NCI-H1694 treated with DMSO at 0.1 percent for 48 hours (cell line): ENCODE measurements at regions not wholly inside any gene's neighbourhood (a gene's known extent, or its start where the extent isn't known, plus 50 kb on each side); places are given as distances from the start of the nearest gene placed in this dataset.

ENCODE experiments used
- DNase-seq: peaks from one replicate; lab custom pipeline; 2025; lab: John Stamatoyannopoulos, UW

DNA sequence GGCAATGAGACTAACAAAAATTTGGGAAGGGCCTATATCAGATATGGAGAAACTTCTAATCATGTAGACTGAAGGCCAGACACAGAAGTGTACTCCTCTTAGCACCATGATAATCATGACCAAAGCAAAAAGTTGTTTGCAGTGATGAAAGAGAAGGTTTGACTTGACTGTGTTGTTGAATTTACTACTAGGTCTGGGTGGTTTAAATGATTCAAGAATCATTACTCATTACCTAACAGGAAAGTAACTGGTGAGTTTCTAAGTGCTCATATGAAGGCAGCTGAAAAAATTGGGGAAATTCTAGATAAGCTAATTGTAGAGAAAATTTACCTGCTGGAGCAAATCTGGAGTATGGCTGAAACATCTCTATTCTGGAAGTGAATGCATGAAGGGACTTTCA lies 451.5 kb upstream of the SORCS1 start:
- no peak for DNase-seq

DNA sequence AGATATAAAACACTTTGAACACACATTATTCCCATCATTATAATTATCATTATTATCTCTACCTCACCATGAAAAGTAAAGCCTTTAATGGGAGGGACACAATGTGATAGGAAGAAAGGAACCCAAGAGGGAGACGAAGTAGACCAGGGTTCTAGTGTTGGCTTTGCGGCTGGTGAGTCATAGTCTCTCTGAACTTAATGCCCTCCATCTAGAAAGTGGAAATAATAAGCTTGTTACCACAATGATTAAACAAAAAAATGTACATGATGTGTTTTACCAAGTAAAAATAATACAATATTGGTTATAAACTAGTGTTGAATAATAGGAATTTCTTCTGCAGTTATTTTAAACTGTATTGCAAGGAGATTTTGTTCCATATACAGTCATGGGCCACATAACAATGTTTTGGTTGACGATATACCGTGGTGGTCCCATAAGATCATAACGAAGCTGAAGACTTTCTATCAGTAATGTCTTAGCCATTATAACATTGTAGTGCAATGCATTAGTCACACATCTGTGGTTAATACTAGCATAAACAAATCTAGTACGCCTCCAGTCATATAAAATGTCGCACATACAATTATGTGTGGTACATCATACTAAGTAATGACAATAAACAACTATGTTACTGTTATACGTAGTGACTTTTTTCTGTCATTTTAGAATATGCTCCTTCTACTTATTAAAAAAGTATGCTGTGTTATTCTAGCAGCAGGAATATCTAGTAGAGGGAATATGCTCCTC lies 450.6 kb upstream of the SORCS1 start:
- DNase-seq = no peak

DNA sequence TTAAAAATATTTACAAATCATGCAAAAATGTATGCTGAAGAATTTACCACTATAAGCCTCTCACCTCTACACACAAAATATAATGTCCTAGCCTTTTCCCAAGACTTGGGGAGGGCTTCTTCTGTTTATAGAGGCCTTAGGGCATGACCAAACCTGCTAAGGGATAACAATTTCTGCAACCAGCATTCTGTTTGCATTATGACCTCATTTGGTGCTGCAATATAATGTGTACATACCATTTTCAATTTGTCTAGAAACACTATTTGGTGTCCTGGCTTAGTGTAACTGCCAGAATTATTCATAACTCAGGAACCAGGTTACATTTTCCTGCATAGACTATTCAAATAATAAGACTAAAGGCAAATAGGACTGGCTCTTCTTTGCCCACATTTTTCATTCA lies 446.6 kb upstream of the SORCS1 start:
- DNase-seq = no peak

DNA sequence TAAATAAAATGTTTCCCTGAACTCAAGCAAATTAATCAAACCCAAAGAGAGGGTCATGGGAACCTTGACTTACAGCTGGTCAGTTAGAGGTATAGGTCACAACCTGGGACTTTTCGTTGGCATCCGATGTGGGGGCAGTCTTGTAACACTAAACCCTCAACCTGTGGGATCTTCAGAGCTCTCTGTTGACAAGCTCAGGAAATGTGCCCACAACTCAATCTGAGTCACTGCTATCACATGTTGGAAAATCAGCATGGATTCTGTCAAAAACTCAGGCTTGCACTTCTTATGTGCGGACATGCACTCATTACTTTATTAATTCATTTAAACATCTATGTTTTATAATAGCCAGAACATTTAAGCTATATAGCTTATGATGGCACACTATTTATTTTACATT lies 424.6 kb upstream of the SORCS1 start:
- no peak for DNase-seq

DNA sequence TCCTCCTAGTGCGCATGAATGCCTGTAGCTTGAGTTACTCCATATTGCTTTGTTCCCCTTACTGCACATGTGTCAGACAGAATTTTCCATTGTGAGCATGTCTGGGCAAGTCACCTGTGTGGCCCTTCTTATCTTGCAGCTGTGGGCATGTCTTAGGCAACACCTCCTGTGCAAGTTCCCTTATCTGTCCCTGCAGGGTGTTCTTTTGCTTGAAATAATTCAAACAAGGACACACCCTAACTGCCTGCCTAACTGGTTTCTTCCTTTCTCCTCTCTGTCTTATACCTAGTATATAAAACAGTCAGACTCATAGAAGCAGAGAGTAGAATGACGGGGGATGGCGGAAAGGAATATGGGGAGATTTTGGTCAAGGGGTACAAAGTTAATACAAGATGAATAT lies 421.1 kb upstream of the SORCS1 start:
- no peak for DNase-seq

DNA sequence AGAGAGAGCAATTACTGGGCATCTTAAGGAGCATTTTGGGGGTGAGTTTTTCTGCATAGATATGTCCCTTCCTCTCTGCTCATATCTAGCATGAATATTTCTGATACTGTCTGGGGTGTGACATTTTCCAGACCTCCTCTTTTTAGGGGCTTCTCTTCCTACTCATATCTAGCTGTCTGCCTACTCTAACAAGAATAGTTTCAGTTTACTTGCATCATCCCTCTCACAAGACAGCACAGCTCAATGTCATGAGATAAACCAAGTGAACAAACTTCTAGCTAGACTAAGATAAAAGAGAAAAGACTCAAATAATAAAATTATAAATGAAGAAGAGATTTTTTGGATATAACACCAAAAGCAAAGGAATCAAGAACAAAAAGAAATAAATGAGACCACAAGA lies 419.5 kb upstream of the SORCS1 start:
- no peak for DNase-seq

DNA sequence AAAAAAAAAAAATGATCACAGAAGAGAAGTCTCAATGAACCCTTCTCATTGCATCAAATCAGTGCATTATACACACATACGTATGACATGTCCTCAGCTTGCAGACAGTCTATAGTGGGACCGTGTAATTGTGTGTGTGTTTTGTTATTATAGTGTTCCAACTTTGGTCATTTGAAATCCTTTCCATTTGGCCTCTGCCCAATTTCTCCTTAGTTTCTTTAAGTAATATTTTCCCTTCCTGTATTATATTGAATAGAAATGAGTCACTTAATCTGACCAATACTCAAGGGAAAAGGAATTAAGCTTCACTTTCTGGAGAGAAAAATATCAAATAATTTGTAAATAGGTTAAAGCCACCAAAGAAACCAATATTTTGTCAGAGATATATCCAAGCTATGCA lies 415.5 kb upstream of the SORCS1 start:
- DNase-seq = no peak

DNA sequence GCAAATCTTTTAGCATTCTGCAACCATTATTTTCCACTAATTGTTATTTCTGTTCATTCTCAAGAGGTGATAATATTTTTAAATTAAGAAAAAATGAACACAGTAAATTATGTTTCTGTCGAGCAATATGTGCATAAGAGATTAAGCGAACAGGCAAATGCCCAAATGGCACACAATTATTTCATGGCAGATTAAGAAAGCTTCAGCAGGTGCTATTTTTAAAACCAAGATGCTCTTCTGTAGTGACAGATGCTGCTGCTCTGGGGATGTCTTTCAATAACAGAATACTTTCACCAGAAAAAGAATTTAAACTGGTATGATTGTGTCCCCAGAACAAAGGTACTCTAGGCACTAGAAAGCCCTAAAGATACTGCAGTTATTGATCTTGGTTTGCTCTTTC lies 412.7 kb upstream of the SORCS1 start:
- DNase-seq = peak; percentile 67

DNA sequence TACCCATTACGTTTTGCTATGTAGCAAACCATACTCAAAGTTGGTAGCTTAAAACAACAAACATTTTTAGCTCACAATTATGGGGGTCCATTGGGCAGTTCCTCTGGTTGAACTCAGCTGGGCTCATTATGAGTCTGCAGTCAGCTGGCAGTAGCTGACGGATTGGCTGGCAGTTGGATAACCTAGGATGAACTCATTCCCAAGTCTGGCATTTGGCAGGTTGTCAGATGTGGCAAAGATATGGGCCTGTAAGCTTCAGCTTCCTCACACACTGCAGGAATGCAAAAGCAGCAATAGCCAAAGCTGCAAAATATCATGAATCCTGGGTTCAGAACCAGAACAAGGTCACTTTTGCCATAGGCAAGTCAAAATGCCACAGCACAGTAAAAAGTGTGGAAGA lies 412.2 kb upstream of the SORCS1 start:
- peak; percentile 61 for DNase-seq

DNA sequence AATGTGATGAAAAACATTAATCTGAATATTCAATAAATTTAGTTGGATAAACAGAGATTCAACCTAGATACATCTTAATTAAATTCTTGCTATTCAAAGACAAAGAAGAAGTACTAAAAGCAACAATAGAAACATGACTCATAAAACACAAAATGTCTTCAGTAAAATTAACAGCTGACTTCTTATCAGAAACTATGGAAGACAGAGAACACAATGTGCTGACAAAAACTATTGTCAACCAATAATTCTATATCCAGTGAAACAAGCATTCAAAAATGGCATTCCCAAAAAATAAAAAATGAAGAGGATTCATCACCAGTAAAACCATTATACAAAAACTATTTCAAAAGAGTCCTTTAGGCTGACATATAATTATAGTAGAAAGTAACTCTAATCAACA lies 400.5 kb upstream of the SORCS1 start:
- no peak for DNase-seq

DNA sequence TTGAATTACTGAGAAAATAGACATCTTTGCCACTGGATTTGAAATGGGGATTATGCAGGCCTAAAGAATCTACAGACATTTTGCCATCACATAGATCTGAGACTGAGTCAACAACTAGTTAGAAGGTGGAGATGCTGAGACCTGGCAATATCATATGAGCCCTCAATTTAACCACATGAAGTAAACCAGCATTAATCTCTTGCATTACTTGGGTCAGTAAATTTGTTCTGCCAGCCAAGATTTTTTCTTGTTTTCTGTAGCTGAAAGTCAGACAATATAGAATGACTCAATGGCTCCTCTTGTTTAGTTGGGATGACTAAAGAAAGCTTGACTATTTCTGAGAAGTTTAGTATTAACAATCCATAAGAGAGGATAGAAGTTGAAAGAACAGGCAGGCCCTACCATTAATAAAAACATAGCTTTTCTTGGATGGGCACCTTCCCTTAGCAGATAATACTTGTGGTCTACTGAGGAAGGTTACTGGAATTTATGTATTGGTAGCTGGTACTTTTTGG lies 396.7 kb upstream of the SORCS1 start:
- DNase-seq = no peak

DNA sequence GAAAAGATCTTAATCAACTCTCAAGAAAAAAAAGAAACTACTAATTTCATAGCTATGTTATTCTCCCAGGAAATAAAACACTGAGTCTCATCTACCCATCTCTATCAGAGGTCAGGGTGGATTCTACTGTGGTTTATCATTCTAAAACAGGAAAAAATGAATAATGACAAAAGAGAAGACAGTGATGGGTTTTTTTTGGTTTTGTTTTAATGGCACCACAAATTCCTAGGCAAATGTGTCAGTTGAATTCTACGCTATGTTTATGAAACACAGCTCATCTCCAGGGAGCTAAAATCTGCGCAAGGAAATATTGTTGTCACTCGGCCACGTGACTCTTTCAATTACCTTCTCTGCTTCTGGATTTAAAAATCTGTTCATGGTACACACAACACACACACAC lies 393.4 kb upstream of the SORCS1 start:
- DNase-seq = no peak

DNA sequence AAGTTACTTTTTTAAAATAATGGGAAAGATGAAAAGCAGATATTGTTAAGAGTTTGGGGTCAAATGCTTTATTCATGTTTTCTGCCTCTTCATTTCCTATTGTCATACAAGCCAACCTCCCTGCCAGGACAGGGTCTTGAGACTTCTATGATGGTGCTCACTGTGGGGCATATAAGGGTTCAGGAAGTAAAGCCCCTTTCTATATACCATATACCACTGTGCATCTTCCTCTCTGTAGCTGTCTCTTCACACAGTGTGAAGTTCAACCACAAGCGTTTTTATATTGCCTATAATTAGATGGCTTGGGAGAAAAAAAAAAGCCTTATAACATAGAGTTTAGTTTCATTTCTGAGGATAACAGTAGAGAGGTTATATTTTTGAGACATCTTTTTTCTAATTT lies 389.8 kb upstream of the SORCS1 start:
- DNase-seq = no peak

DNA sequence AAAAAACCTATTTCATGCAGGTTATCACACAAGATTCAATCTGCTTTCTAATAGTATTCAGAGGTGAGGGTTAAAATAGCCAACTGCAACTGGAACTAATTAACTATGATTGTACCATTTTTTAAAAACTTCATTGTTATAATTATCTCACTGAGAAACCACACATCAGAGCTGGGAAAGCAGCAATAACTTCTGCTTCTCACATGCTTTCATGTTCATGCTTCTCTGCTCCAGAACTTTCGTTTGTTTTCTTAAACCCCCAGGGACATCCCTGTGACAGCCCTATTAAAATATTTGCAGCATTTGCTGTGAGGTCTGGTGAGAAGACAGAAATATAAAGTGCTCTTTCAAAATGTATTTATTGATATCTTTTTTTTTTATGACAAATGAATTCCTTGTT lies 389.0 kb upstream of the SORCS1 start:
- no peak for DNase-seq

DNA sequence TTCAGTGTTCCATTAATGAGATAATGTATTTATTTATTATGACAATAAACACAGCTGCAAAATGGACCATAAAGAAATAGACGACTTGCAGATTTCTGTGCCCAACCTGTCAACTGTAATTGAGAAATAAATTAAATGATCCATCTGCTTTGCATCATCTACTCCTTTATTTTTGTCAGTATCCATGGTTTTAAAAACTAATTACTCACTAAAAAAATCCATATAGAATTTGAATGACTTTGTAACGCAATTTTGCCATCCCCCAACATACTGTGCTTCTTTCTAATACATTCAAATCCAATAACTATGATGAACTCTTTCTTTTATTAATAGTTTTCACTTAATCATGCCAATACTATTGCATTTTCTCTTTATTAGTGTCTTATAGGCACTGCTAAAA lies 388.5 kb upstream of the SORCS1 start:
- no peak for DNase-seq

DNA sequence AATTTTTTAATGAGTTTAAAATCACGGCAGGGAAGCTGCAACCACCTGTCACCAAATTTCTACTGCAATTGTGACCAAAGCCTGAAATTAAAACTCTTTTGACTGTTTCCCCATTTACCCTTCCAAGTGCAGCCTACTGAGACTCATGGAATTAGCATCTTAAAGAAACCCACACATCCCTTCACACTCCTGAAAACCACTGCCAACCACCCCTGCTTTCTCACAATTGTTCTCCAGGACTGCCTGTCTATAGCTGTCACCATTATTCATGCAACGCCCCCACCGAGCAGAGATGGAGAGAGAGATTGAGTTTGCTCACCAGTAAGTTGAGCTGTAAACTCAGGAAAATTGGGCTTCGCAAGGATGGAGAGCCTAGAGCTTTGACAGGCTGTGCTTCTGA lies 383.8 kb upstream of the SORCS1 start:
- DNase-seq = no peak

DNA sequence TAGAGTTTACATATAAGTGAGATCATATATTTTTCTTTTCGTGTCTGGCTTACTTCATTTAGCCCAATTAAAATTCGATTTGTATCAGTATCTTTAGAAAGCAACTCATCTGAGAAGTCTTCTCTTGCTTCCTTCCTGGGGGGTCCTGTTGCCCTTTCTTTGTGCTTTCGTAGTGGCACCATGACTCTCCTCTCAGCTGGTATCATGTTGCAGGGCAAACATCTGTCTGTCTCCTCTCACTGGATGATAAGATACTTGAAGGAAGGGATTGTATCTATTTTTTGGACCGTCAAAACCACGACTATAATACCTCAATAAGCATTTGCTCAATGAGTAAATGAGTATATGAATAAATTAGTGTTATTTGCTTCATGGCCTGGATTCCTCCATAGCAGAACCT lies 382.5 kb upstream of the SORCS1 start:
- no peak for DNase-seq

DNA sequence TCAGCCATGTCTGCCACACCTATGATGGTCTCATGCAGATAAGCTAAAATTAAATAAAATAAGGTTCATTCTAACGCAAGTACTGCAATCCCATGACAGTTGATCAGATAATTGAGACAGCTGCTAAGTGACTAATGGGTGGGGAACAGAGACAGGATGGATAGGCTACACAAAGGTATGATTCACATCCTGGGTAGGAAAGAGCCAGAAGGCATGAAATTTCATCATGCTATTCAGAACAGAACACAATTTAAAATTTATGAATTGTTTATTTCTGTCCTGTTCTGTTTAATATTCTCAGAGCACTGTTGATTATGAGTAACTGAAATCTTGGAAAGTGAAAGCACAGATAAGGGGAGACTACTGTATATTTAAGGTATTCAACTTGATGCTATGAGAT lies 381.8 kb upstream of the SORCS1 start:
- no peak for DNase-seq

DNA sequence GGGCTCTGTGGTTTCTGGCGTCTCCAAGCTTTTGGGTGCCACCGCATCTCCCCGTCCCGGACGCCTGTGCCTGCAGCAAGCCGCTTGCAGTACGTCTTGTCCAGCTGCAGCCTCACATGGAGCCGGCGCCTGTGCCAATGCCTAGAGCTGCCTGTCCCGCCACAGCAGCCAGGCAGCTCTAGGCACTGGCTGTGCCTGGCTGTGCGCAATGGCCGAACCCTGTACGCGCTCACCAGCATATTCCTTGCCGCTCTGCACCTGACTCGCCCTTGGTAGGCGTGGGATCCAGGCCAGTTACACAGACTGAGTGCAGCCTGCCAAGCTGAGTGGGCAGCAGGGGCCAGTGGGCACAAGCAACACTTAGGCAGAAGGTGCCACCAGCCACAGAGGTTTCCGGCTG lies 381.2 kb upstream of the SORCS1 start:
- no peak for DNase-seq

DNA sequence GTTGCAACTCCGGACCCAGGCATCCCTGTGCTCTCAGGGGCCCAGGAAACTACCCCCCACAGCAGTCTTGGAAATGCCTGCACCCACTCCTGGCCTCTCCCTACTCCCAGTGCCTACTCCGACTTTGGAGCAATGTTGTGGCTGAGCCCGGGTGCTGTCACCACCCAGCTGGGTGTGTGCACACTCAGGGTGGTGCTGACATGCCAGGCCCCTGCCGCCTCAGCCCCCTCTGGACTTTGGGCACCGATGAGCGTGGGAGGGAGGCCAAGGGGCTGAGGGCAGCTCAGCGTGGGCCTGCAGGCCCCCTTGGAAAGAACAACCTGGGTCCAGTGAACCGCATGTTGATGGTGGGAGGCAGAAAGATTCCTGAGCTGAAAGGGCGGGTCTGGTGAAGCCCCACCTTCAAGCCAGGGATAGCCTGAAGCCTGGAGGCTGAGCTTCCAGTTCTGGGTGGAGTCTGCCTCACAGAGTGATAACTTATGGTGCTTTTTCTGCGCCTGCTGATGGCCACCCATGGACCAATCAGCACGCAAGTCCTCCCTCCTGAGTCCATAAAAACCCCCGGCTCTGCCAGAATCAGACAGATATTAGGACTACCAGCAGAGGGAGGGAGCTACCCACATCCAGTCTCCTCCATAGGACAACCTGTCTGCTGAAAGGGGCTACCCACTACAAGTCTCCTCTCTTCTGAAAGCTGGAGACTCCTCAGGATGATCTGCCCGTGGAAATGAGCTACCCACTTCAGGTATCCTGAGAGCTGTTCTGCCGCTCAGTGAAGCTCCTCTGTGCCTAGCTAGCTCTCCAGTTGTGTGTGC lies 380.4 kb upstream of the SORCS1 start:
- no peak for DNase-seq

DNA sequence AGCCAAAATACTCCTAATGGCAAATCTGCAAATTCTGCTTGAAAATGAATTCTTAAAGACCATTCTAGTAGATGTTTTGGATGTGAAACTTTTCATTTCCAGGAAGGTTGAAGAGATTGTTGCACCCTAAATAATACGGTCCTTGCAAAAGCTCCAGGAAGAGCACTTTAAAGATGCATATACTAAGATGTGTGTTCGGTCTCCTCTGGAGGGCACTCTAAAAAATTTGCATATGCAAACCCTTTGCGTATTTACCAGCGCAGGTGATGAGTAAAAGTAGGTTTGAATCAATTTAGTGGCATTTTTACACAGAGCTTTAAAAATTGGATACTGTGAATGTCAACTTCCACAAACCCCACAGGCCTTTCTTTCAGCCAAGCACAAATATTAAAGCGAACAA lies 378.1 kb upstream of the SORCS1 start:
- DNase-seq = no peak

DNA sequence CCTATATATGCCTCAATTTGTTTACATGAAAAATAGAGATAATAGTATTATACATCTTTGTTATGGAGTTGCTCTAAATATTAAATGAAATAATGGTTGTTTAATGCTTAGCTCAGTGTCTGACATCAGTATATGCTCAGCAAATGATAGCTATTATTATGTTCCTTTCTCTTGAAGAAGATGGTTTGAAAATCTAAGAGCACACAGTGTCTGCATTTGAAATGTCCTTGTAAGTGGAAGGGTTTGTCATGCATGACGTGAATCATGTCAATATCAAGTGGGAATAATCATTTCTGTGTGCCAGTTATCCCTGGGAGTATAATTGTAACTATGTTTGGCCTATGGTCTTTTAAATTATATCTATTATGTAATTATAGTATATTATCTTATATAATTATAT lies 377.5 kb upstream of the SORCS1 start:
- DNase-seq = no peak

DNA sequence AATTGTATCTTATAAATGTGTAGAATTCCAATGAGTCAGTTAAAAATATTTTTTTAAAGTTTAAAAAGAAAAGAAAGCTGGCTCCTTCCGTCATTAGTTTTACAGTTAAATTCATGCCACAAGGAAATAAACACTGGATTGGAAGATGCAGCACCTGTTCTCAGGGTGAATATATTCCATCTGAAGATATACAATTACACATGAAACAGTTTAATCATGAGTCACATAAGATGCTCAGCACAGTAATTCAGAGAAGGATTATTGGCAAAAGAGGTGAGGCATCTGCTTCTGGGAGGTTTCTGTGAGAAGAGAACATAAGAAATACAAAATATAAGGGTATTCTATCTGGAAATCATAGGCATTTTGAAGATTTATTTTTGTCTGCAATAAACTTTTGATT lies 376.5 kb upstream of the SORCS1 start:
- no peak for DNase-seq

DNA sequence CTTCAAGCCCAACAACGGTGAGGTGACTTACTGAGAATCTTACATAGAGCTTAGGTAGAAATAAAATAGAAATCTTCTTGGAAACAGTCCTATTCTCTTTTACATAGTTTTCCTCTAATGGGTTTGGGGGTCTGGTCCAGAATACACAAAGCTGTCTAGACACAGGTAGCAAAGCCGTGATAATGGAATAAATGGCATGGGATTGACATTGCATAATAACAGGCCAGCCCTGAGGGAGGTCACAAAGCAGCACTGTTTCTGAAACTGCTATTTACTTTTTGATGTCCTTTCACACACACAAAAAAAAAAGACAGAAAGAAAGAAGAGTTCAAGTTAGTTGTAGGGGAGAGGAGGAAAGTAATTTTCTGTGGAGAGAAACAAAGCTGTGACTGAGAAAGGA lies 364.8 kb upstream of the SORCS1 start:
- no peak for DNase-seq
